Lower leg skin (tissue), 4 donors: ENCODE measurements at regions not wholly inside any gene's neighbourhood (a gene's known extent, or its start where the extent isn't known, plus 50 kb on each side); places are given as distances from the start of the nearest gene placed in this dataset.
"Not testable (repeated sequence)": the region's sequence is repeated elsewhere in the genome, so short reads cannot be mapped to it uniquely, and the experiment has no call there.

ENCODE experiments used
- DNase-seq, 2 donors: peaks; one replicate each; pipeline ENCODE4 v3.0.0-alpha.2; 2019; ENCODE audit warnings: low spot score in 2 of 2
- H3K4me3 ChIP-seq: fragments of 200-600 bp; sonication (generic); 2 replicates; pipeline ENCODE4 v1.5.1; 2017; ENCODE audit warnings: mild to moderate bottlenecking, low read depth; ENCODE audit not compliant: poor library complexity, severe bottlenecking
- POLR2A ChIP-seq, 2 donors: fragments of 450-650 bp; IDR thresholded peaks; one replicate each; pipeline ENCODE4 v1.6.1; 2016 to 2017; ENCODE audit warnings: antibody characterized with exemption in 2 of 2, mild to moderate bottlenecking in 1 of 2, moderate library complexity in 1 of 2
- WGBS, 2 donors: methylation state at CpG; one replicate each; pipeline ENCODE4 v1.1.5; 2018; 5-methylcytosine and 5-hydroxymethylcytosine counted together
- intact Hi-C: fragments of 100-400 bp; cut with DNase I; formaldehyde crosslinking; loops from one replicate; pipeline ENCODE4 v1.15.0; 2023; ENCODE audit warnings: low total_unique reads
- TF ChIP-seq, protein P1 (sequence below), 3 donors: fragments of 450-650 bp; IDR thresholded peaks; one replicate each; pipeline ENCODE4 v1.5.1; 2016; ENCODE audit warnings: antibody characterized with exemption in 3 of 3, mild to moderate bottlenecking in 3 of 3, moderate library complexity in 2 of 3

- DNase-seq, result no peak
- H3K4me3 ChIP-seq, result no peak overlapping the region
- WGBS, 2 donors, result 82 to 86% methylated on average over 2 of the region's 2 CpGs
- TF ChIP-seq POLR2A (IDR thresholded peaks at IDR 0.05), result no peak
- TF ChIP-seq, protein P1, sequence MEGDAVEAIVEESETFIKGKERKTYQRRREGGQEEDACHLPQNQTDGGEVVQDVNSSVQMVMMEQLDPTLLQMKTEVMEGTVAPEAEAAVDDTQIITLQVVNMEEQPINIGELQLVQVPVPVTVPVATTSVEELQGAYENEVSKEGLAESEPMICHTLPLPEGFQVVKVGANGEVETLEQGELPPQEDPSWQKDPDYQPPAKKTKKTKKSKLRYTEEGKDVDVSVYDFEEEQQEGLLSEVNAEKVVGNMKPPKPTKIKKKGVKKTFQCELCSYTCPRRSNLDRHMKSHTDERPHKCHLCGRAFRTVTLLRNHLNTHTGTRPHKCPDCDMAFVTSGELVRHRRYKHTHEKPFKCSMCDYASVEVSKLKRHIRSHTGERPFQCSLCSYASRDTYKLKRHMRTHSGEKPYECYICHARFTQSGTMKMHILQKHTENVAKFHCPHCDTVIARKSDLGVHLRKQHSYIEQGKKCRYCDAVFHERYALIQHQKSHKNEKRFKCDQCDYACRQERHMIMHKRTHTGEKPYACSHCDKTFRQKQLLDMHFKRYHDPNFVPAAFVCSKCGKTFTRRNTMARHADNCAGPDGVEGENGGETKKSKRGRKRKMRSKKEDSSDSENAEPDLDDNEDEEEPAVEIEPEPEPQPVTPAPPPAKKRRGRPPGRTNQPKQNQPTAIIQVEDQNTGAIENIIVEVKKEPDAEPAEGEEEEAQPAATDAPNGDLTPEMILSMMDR (IDR thresholded peaks at IDR 0.05), result no peak
- intact Hi-C loops, result no loop called here
Observed at GRCh38 chr5:117318528-117318927, 743.9 kb upstream of the SEMA6A start.

DNA sequence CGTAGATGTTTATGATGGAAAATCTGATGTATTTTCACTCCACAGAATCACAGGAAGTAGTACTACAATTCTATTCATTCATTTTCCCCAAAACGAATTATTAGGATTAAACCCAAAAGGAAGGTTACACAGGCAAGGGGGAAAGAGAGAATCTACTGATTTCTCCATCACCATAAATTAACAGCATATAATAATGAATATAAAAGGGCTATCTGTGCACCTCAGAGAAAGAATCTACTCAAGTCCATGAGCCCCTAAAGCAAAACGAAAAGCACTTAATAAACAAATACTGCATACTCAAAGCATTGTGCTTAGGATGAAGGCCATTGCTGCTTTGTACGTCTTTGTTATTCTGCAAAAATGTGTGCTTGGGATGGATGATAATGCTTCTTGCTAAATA, 740.5 kb upstream of the SEMA6A start:
- TF ChIP-seq, protein P1 (IDR thresholded peaks at IDR 0.05), result no peak
- no peak for TF ChIP-seq POLR2A (IDR thresholded peaks at IDR 0.05)
- no peak for DNase-seq
- H3K4me3 ChIP-seq, result no peak overlapping the region
- 85% methylated on average over 4 of the region's 4 CpGs for WGBS, 2 donors
- intact Hi-C loops, result no loop called here

DNA sequence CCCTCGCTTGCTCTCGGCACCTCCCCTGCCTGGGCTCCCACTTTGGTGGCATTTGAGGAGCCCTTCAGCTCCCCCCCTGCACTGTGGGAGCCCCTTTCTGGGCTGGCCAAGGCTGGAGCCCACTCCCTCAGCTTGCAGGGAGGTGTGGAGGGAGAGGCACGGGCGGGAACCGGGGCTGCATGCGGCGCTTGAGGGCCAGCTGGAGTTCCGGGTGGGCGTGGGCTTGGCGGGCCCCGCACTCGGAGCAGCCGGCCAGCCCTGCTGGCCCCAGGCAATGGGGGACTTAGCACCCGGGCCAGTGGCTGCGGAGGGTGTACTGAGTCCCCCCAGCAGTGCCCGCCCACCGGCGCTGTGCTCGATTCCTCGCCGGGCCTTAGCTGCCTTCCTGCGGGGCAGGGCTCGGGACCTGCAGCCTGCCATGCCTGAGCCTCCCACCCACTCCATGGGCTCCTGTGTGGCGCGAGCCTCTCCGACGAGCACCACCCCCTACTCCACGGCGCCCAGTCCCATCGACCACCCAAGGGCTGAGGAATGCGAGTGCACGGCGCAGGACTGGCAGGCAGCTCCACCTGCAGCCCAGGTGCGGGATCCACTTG, 730.0 kb upstream of the SEMA6A start:
- H3K4me3 ChIP-seq, intact Hi-C loops: not testable (repeated sequence)
- DNase-seq, result peak in 1 of 2 donors; percentile 78
- WGBS, 2 donors, result 96 to 97% methylated on average over 18 to 32 of the region's 34 CpGs

GRCh38 chr5:117302949-117303348, 728.3 kb upstream of the SEMA6A start:
- TF ChIP-seq, protein P1 (IDR thresholded peaks at IDR 0.05), result no peak
- TF ChIP-seq POLR2A (IDR thresholded peaks at IDR 0.05), result no peak
- WGBS, 2 donors, result 85 to 86% methylated on average over 3 of the region's 3 CpGs
- DNase-seq, result no peak
- no peak overlapping the region for H3K4me3 ChIP-seq
- intact Hi-C loops, result no loop called here

GRCh38 chr5:117302473-117302872, 727.9 kb upstream of the SEMA6A start:
- TF ChIP-seq, protein P1 (IDR thresholded peaks at IDR 0.05), result no peak
- no peak for TF ChIP-seq POLR2A (IDR thresholded peaks at IDR 0.05)
- no peak for DNase-seq
- intact Hi-C loops, result no loop called here
- 65 to 86% methylated on average over 1 of the region's 1 CpG for WGBS, 2 donors
- H3K4me3 ChIP-seq, result no peak overlapping the region

GRCh38 chr5:117299936-117300328, 725.3 kb upstream of the SEMA6A start:
- TF ChIP-seq, protein P1 (IDR thresholded peaks at IDR 0.05), result no peak
- no peak for TF ChIP-seq POLR2A (IDR thresholded peaks at IDR 0.05)
- DNase-seq, result no peak
- no peak overlapping the region for H3K4me3 ChIP-seq
- intact Hi-C loops, result no loop called here
- WGBS, 2 donors, result 68 to 81% methylated on average over 3 of the region's 3 CpGs
